Endothelial cell (in vitro differentiated cells): ENCODE measurements at regions not wholly inside any gene's neighbourhood (a gene's known extent, or its start where the extent isn't known, plus 50 kb on each side); places are given as distances from the start of the nearest gene placed in this dataset.

Source experiments
- DNase-seq: peaks from one replicate; pipeline ENCODE4 v3.0.0; 2021; ENCODE audit warnings: low spot score
- H3K27ac Mint-ChIP-seq: one replicate; pipeline ENCODE4 v1.8.0; 2021; ENCODE audit warnings: mixed read lengths, inconsistent platforms; ENCODE audit not compliant: unreplicated experiment
- H3K27me3 Mint-ChIP-seq: one replicate; pipeline ENCODE4 v1.8.0; 2021; ENCODE audit warnings: mild to moderate bottlenecking, moderate library complexity, mixed read lengths, inconsistent platforms; ENCODE audit not compliant: unreplicated experiment
- H3K36me3 Mint-ChIP-seq: one replicate; pipeline ENCODE4 v1.8.0; 2021; ENCODE audit warnings: mild to moderate bottlenecking, low read depth, mixed read lengths, inconsistent platforms; ENCODE audit not compliant: unreplicated experiment
- H3K4me1 Mint-ChIP-seq: one replicate; pipeline ENCODE4 v1.8.0; 2021; ENCODE audit warnings: mild to moderate bottlenecking, mixed read lengths, inconsistent platforms; ENCODE audit not compliant: unreplicated experiment
- H3K4me3 Mint-ChIP-seq: one replicate; pipeline ENCODE4 v1.8.0; 2021; ENCODE audit warnings: mild to moderate bottlenecking, mixed read lengths, inconsistent platforms; ENCODE audit not compliant: unreplicated experiment
- H3K9me3 Mint-ChIP-seq: one replicate; pipeline ENCODE4 v1.8.0; 2021; ENCODE audit warnings: mixed read lengths, inconsistent platforms; ENCODE audit not compliant: unreplicated experiment
- CTCF ChIP-seq: fragments of 200-600 bp; sonication (generic); IDR thresholded peaks from one replicate; pipeline ENCODE4 v1.5.0; 2021; ENCODE audit warnings: antibody characterized with exemption; ENCODE audit not compliant: unreplicated experiment

GRCh38 chr17:68196394-68197090 lies 51.3 kb upstream of the AMZ2 start:
- H3K4me1 Mint-ChIP-seq, result peaks cover 13% of the 10 kb centered on the region

DNA sequence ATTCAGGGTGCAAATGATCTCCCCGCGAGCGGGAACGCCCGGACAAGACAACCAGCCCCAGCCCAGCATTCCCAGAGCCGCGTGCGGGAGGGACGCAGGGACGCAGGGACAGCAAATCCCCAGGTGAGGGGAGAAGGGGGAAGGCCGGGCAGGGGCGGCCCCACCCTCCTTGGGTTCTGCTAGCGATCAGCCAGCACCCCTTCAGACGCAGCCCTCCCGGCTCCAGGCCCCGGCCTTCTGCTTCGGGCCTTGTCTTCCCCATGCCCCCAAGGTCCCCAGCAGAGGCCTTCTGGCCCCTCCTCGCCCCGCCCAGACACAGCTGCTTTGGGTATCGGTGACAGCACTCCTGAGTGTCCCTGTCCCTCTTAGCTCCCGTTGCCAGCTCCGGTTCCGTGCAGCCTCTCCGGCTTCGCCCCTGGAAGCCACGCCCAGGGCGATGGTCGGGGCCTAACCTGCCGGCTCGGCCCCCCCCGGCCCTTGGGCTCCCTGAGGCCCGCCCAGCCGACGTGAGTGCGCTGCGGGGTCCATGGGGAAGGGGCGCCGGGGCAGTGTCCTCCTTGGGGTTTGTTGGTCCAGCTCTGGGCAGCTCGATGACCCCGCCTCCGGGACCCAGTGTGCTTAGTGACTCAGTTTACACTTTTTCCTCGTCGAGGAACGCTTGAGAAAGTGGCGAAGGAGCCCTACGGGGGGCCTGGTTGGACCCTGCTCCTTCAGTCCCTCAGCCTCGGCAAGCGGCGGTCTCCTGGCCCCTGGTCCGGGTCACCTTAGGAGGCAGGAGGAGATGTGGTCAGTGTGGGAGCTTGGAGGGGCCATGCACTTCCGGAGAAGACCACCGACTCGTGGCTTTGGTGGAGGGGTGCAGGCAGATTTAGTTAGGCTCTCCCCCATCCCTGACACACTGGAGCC lies 50.5 kb upstream of the AMZ2 start:
- Mint-ChIP-seq H3K36me3 (peaks cover 4% of the 10 kb centered on the region), H3K27me3 (peaks cover 15% of the 10 kb centered on the region), H3K27ac (no peak overlapping the region), H3K9me3 (no peaks in the 10 kb centered on the region), H3K4me1 (peaks cover 13% of the 10 kb centered on the region), H3K4me3 (no peak overlapping the region)
- peak; percentile 20 for DNase-seq
- TF ChIP-seq CTCF, result no peak

More at GRCh38 chr17:68196394-68197090, 51.3 kb upstream of the AMZ2 start:
- Mint-ChIP-seq H3K36me3 (peaks cover 4% of the 10 kb centered on the region), H3K4me3 (no peak overlapping the region), H3K27ac (no peak overlapping the region), H3K9me3 (no peaks in the 10 kb centered on the region), H3K27me3 (peaks cover 15% of the 10 kb centered on the region)
- DNase-seq, result peak; percentile 31
- TF ChIP-seq CTCF, result no peak

- no peak overlapping the region for H3K4me3 Mint-ChIP-seq
- H3K4me1 Mint-ChIP-seq, result peaks cover 13% of the 10 kb centered on the region
- H3K36me3 Mint-ChIP-seq, result peaks cover 4% of the 10 kb centered on the region
- no peak for TF ChIP-seq CTCF
- DNase-seq, result no peak
- no peaks in the 10 kb centered on the region for H3K9me3 Mint-ChIP-seq
- peaks cover 15% of the 10 kb centered on the region for H3K27me3 Mint-ChIP-seq
- no peak overlapping the region for H3K27ac Mint-ChIP-seq
Observed at GRCh38 chr17:68197997-68198930, 49.6 kb upstream of the AMZ2 start.
